Sigmoid colon (tissue), 6 donors: ENCODE measurements at regions not wholly inside any gene's neighbourhood (a gene's known extent, or its start where the extent isn't known, plus 50 kb on each side); places are given as distances from the start of the nearest gene placed in this dataset.

Experiments used
- DNase-seq: peaks from one replicate; pipeline ENCODE4 v3.0.0-alpha.2; 2019
- H3K27ac ChIP-seq, 4 donors: fragments of 200-600 bp; sonication (generic); one replicate each; pipeline ENCODE4 v1.5.1; 2016 to 2019; ENCODE audit warnings: mild to moderate bottlenecking in 1 of 4
- H3K27me3 ChIP-seq, 3 donors: fragments of 200-600 bp; sonication (generic); one replicate each; pipeline ENCODE4 v1.5.1; 2019; ENCODE audit warnings: mild to moderate bottlenecking in 1 of 3
- H3K36me3 ChIP-seq, 4 donors: fragments of 200-600 bp; sonication (generic); one replicate each; pipeline ENCODE4 v1.5.1; 2016 to 2019
- H3K4me1 ChIP-seq, 4 donors: fragments of 200-600 bp; sonication (generic); one replicate each; pipeline ENCODE4 v1.5.1; 2017 to 2019
- H3K4me3 ChIP-seq, 4 donors: fragments of 200-600 bp; sonication (generic); one replicate each; pipeline ENCODE4 v1.5.1; 2017 to 2019; ENCODE audit warnings: mild to moderate bottlenecking in 2 of 4, moderate library complexity in 1 of 4
- H3K9me3 ChIP-seq, 4 donors: fragments of 200-600 bp in 3 of 4; sonication (generic) in 3 of 4; one replicate each; pipeline versions ENCODE4 v1.5.1 to v1.6.1; 2013 to 2019
- CTCF ChIP-seq, 4 experiments: fragments of 450-650 bp in 3 of 4; fragments of 200-600 bp in 1 of 4; IDR thresholded peaks; one replicate each; pipeline ENCODE4 v1.5.1; 2016 to 2019; ENCODE audit warnings: antibody characterized with exemption in 4 of 4, mild to moderate bottlenecking in 3 of 4, moderate library complexity in 2 of 4
- EP300 ChIP-seq, 4 donors: sonication (generic); formaldehyde crosslinking; IDR thresholded peaks; one replicate each; pipeline ENCODE4 v1.6.1; 2017; ENCODE audit warnings: antibody characterized with exemption in 4 of 4
- POLR2A ChIP-seq, 2 donors: fragments of 450-650 bp; IDR thresholded peaks; one replicate each; pipeline ENCODE4 v1.6.1; 2016; ENCODE audit warnings: antibody characterized with exemption in 2 of 2, mild to moderate bottlenecking in 2 of 2, moderate library complexity in 2 of 2
- POLR2AphosphoS5 ChIP-seq, 4 donors: sonication (generic); formaldehyde crosslinking; IDR thresholded peaks; one replicate each; pipeline ENCODE4 v1.6.1; 2017; ENCODE audit warnings: antibody characterized with exemption in 4 of 4
- WGBS, 2 donors: extraction: QIAGEN DNeasy Blood & Tissue Kit; methylation state at CpG; one replicate each; pipeline ENCODE4 v1.1.7; 2013; 5-methylcytosine and 5-hydroxymethylcytosine counted together
- intact Hi-C: fragments of 100-400 bp; cut with DNase I; formaldehyde crosslinking; loops from one replicate; pipeline ENCODE4 v1.15.1; 2023
- donor health status: healthy with polysubstance abuse.
- donor health status: healthy.

GRCh38 chr16:16798504-16798903 lies 419.6 kb downstream of the NPIPA7 start:
- Histone ChIP-seq H3K27me3 (no peaks in the 10 kb centered on the region), H3K36me3 (no peaks in the 10 kb centered on the region), H3K4me3 (no peak overlapping the region), H3K4me1 (no peaks in the 10 kb centered on the region), H3K9me3 (no peaks in the 10 kb centered on the region), H3K27ac (no peak overlapping the region)
- DNase-seq: no peak
- intact Hi-C loops: no loop called here
- TF ChIP-seq EP300 (IDR thresholded peaks at IDR 0.05): no peak
- no peak for TF ChIP-seq POLR2A (IDR thresholded peaks at IDR 0.05)
- no peak for TF ChIP-seq CTCF (IDR thresholded peaks at IDR 0.05)
- TF ChIP-seq POLR2AphosphoS5 (IDR thresholded peaks at IDR 0.05): no peak

GRCh38 chr16:16805809-16806208 lies 426.9 kb downstream of the NPIPA7 start:
- no peak overlapping the region for H3K27ac ChIP-seq
- DNase-seq: no peak
- no peaks in the 10 kb centered on the region for H3K4me1 ChIP-seq
- intact Hi-C loops: no loop called here
- H3K4me3 ChIP-seq: no peak overlapping the region
- H3K36me3 ChIP-seq: no peaks in the 10 kb centered on the region
- WGBS, 2 donors: 84 to 89% methylated on average over 4 of the region's 4 CpGs
- no peaks in the 10 kb centered on the region for H3K27me3 ChIP-seq
- H3K9me3 ChIP-seq: peaks cover 0 to 3% (median 1%) of the 10 kb centered on the region in 4 donors
- no peak for TF ChIP-seq POLR2A (IDR thresholded peaks at IDR 0.05)
- TF ChIP-seq CTCF (IDR thresholded peaks at IDR 0.05): no peak
- no peak for TF ChIP-seq EP300 (IDR thresholded peaks at IDR 0.05)
- no peak for TF ChIP-seq POLR2AphosphoS5 (IDR thresholded peaks at IDR 0.05)

GRCh38 chr16:16815641-16816040 lies 436.7 kb downstream of the NPIPA7 start:
- no peak for DNase-seq
- no peaks in the 10 kb centered on the region for H3K27me3 ChIP-seq
- no peak overlapping the region for H3K27ac ChIP-seq
- H3K4me1 ChIP-seq: no peaks in the 10 kb centered on the region
- no peak overlapping the region for H3K4me3 ChIP-seq
- H3K9me3 ChIP-seq: no peaks in the 10 kb centered on the region
- no peaks in the 10 kb centered on the region for H3K36me3 ChIP-seq
- intact Hi-C loops: no loop called here
- TF ChIP-seq EP300 (IDR thresholded peaks at IDR 0.05) (no peak), POLR2A (IDR thresholded peaks at IDR 0.05) (no peak), POLR2AphosphoS5 (IDR thresholded peaks at IDR 0.05) (no peak), CTCF (IDR thresholded peaks at IDR 0.05) (no peak)
- 88 to 91% methylated on average over 2 of the region's 2 CpGs for WGBS, 2 donors

GRCh38 chr16:16817196-16817595 lies 438.3 kb downstream of the NPIPA7 start:
- Histone ChIP-seq H3K27ac (no peak overlapping the region), H3K4me1 (no peaks in the 10 kb centered on the region), H3K36me3 (no peaks in the 10 kb centered on the region), H3K4me3 (no peak overlapping the region), H3K9me3 (peaks cover 0 to 3% (median 0%) of the 10 kb centered on the region in 4 donors), H3K27me3 (no peaks in the 10 kb centered on the region)
- TF ChIP-seq EP300 (IDR thresholded peaks at IDR 0.05) (no peak), POLR2A (IDR thresholded peaks at IDR 0.05) (no peak), CTCF (IDR thresholded peaks at IDR 0.05) (no peak), POLR2AphosphoS5 (IDR thresholded peaks at IDR 0.05) (no peak)
- no peak for DNase-seq
- WGBS, 2 donors: 50 to 53% methylated on average over 2 of the region's 2 CpGs
- intact Hi-C loops: no loop called here

- TF ChIP-seq EP300 (IDR thresholded peaks at IDR 0.05) (no peak), POLR2A (IDR thresholded peaks at IDR 0.05) (no peak), POLR2AphosphoS5 (IDR thresholded peaks at IDR 0.05) (no peak), CTCF (IDR thresholded peaks at IDR 0.05) (no peak)
- H3K36me3 ChIP-seq: no peaks in the 10 kb centered on the region
These were observed 442.3 kb downstream of the NPIPA7 start for GRCh38 chr16:16821261-16821660.

More at GRCh38 chr16:16821261-16821660, 442.3 kb downstream of the NPIPA7 start:
- DNase-seq: no peak
- Histone ChIP-seq H3K4me1 (no peaks in the 10 kb centered on the region), H3K27me3 (no peaks in the 10 kb centered on the region), H3K4me3 (no peak overlapping the region), H3K9me3 (peaks cover 0 to 3% (median 0%) of the 10 kb centered on the region in 4 donors), H3K27ac (no peak overlapping the region)
- intact Hi-C loops: no loop called here
